ENCODE measurements at regions not wholly inside any gene's neighbourhood (a gene's known extent, or its start where the extent isn't known, plus 50 kb on each side); places are given as distances from the start of the nearest gene placed in this dataset.

DNA sequence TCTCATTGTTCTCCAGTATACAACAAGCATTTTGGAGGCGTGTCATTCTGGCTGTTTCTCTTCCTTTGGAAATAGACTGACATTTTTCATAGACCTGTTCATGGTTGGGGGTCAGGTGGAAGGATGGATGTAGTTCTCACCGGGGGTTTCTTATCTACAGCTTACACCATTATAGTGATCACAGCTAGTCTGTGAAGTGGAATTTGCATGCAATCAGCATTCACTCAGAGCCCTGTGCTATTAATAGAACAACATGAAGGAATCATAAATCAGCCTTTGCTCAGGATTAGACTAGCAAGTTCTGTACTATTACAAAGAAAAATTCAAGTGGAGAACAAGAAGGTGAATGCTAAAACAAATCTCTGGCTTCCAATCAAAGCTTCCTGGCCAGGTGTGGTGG is 132.6 kb upstream of the PUDP start:
- TF ChIP-seq, protein P1, sequence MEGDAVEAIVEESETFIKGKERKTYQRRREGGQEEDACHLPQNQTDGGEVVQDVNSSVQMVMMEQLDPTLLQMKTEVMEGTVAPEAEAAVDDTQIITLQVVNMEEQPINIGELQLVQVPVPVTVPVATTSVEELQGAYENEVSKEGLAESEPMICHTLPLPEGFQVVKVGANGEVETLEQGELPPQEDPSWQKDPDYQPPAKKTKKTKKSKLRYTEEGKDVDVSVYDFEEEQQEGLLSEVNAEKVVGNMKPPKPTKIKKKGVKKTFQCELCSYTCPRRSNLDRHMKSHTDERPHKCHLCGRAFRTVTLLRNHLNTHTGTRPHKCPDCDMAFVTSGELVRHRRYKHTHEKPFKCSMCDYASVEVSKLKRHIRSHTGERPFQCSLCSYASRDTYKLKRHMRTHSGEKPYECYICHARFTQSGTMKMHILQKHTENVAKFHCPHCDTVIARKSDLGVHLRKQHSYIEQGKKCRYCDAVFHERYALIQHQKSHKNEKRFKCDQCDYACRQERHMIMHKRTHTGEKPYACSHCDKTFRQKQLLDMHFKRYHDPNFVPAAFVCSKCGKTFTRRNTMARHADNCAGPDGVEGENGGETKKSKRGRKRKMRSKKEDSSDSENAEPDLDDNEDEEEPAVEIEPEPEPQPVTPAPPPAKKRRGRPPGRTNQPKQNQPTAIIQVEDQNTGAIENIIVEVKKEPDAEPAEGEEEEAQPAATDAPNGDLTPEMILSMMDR (IDR thresholded peaks at IDR 0.05; ENCODE audit: insufficient read depth, low read depth, low read length) = no peak
- no peak for DNase-seq (ENCODE audit: low read depth)

DNA sequence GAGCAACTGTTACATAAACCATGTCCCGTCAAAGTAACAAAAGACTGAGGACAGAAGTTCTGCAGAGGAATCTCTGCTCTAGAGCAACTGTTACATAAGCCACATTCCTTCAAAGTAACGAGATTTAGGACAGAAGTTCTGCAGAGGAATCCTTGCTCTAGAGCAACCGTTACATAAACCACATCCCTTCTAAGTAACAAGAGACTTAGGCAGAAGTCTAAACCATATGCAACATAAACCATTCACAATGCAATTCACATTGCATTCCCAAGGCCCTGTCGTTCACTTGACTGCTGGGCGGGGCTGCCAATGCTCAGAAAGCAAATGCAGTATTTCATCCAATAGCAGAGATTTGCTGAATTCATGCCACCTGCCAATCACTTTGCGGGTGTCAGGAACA is 124.4 kb upstream of the PUDP start:
- no peak overlapping the region for H3K4me3 ChIP-seq (ENCODE audit: low read depth, low read length)
- TF ChIP-seq, protein P1 (IDR thresholded peaks at IDR 0.05; ENCODE audit: insufficient read depth, low read depth, low read length) = no peak
- peak; percentile 35 for DNase-seq (ENCODE audit: low read depth)

More for the DNA sequence above, 132.6 kb upstream of the PUDP start:
- no peak overlapping the region for H3K4me3 ChIP-seq (ENCODE audit: low read depth, low read length)

DNA sequence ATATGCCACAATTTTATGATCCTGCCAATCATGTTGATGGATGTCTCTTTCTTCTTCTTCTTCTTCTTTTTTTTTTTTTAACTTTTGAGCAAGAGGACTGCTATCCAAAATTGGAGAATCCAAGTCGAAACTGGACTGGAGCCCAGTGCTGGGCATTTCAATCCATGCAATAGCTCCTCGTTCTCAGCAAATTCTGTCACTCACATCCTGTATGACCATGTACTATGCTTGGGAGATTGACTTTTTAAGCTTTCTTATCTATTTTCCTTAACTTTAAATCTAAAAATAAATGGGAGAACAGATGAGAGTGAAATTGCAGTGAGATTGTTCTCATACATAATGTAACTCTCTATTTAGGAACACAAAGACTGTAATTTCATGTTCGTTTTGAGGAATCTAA is 123.0 kb upstream of the PUDP start:
- TF ChIP-seq, protein P1 (IDR thresholded peaks at IDR 0.05; ENCODE audit: insufficient read depth, low read depth, low read length) = no peak
- H3K4me3 ChIP-seq (ENCODE audit: low read depth, low read length) = no peak overlapping the region
- DNase-seq (ENCODE audit: low read depth) = no peak

DNA sequence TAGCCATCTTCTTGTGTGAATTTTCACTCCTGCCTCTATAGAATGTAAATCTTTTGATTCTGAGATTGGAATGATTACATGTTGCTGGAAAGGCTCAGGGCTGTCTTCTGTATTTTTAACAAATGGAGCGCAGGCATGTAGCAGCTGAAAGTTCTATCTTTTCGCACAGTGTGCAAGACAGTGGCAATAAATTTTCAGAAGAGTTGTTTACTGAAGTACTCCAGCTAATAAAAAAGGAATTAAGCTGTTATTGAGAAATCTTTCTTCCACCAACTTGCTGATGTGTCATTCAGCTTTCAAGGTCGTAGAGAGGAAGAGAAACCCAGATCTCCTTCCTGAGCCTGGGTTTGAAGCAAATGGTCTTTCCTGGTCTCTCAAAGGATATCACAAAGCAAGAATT is 122.0 kb upstream of the PUDP start:
- no peak overlapping the region for H3K4me3 ChIP-seq (ENCODE audit: low read depth, low read length)
- peak; percentile 78 for DNase-seq (ENCODE audit: low read depth)

DNA sequence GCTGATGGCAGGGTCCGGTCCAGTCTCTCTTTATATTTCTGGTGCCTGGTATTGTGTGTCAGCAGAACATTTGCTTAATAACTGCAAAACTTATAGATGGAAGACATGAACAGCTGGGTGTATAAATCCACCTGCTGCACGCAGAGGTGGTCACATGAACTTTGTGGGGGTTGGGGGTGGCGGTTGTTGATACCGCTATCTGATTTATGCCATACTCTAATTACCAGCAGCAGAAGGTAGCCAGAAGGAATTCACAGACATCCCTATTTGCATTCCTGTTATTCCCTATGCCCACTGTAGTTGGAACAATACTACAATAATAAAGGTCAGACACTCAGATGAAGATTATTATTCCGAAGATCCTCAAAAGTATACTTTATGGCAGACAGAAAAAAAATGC is 121.6 kb upstream of the PUDP start:
- no peak overlapping the region for H3K4me3 ChIP-seq (ENCODE audit: low read depth, low read length)
- TF ChIP-seq, protein P1 (IDR thresholded peaks at IDR 0.05; ENCODE audit: insufficient read depth, low read depth, low read length) = no peak
- no peak for DNase-seq (ENCODE audit: low read depth)

More for the DNA sequence above, 122.0 kb upstream of the PUDP start:
- TF ChIP-seq, protein P1 (IDR thresholded peaks at IDR 0.05; ENCODE audit: insufficient read depth, low read depth, low read length) = no peak

DNA sequence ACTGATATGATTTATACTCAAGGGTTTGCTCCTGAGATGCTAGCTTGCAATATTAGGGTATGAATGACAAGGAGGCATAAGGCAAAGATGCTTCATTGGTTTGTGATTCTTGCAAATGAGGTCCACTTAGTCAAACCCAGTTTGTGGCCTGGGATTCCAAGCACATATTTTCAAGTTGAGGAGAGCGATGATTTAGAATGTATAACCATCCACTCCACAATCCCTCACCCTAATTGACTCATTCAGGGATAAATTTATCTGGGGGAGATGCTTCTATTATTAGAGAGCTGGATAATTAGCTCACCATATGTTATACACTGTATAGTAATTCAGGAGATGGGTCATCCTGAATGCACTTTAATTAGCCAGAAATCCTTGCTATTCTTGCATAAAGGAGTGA is 118.3 kb upstream of the PUDP start:
- DNase-seq (ENCODE audit: low read depth) = no peak
- TF ChIP-seq, protein P1 (IDR thresholded peaks at IDR 0.05; ENCODE audit: insufficient read depth, low read depth, low read length) = no peak

DNA sequence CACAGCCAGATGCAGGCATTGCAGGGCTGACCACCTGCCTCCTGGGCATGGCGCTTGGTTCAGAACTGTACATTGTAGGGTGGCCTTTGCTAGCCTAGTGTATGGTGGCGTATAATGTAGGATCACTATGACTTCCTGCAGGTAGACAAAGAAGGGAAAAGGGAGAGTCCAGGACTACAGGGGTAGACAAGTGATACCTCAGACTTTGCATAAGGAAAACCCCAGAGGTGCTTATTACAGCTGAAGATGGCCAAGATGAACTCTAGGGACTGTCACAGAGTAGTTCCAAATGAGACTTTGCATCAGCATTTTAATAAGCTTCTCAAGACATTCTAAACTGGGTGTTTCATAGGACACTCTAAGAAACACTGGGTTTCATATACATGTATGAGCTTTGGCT is 116.4 kb upstream of the PUDP start:
- TF ChIP-seq, protein P1 (IDR thresholded peaks at IDR 0.05; ENCODE audit: insufficient read depth, low read depth, low read length) = no peak
- no peak overlapping the region for H3K4me3 ChIP-seq (ENCODE audit: low read depth, low read length)
- no peak for DNase-seq (ENCODE audit: low read depth)

More for the DNA sequence above, 118.3 kb upstream of the PUDP start:
- H3K4me3 ChIP-seq (ENCODE audit: low read depth, low read length) = no peak overlapping the region

Measured in fibroblast of villous mesenchyme (primary cell).